ENCODE measurements at regions not wholly inside any gene's neighbourhood (a gene's known extent, or its start where the extent isn't known, plus 50 kb on each side); places are given as distances from the start of the nearest gene placed in this dataset.

GRCh38 chr12:28059220-28059619 is 86.7 kb upstream of the PTHLH start:
- ChIA-PET RAD21 (ENCODE audit: low non-redundant PET in 1 of 2, low total read pairs in 2 of 2, uncharacterized antibody in 2 of 2, unreplicated experiment in 2 of 2) (no interaction called here), CTCF (no interaction called here), POLR2A (no interaction called here)
- intact Hi-C loops (cut with micrococcal nuclease): no loop called here
- BruUV-seq (replicated peaks): no TSS peak
- DNase-seq (ENCODE audit: low read depth, low spot score) (no peak), ATAC-seq (no peak)
- Histone ChIP-seq H3K27ac (ENCODE audit: low read depth, low read length) (no peak overlapping the region), H3K9ac (ENCODE audit: low read length) (no peak overlapping the region), H3K4me3 (replicated peaks in 1 of 2; ENCODE audit: low read depth in 1 of 2, low read length in 2 of 2) (no peak overlapping the region), H3K9me3 (ENCODE audit: control insufficient read depth in 1 of 2, insufficient read depth in 1 of 2, low read depth in 1 of 2, low read length in 2 of 2) (no peaks in the 10 kb centered on the region), H3K9me2 (ENCODE audit: insufficient read depth) (no peaks in the 10 kb centered on the region), H3K27me3 (ENCODE audit: insufficient read depth, low read length) (no peaks in the 10 kb centered on the region), H4K20me1 (ENCODE audit: insufficient read depth) (no peaks in the 10 kb centered on the region), H2AFZ (ENCODE audit: low read depth, low read length, poor library complexity, severe bottlenecking) (no peak overlapping the region), H3K36me3 (ENCODE audit: control insufficient read depth in 1 of 2, insufficient read depth in 2 of 2, low read length in 2 of 2) (no peaks in the 10 kb centered on the region), H3K4me2 (ENCODE audit: low read length) (no peak overlapping the region), H3K4me1 (ENCODE audit: control insufficient read depth in 1 of 2, insufficient read depth in 2 of 2, low read length in 2 of 2) (no peaks in the 10 kb centered on the region), H3K79me2 (ENCODE audit: insufficient read depth, low read length) (no peaks in the 10 kb centered on the region)
- TF ChIP-seq TCF7L2 (IDR thresholded peaks at IDR 0.05; ENCODE audit: borderline replicate concordance, extremely low read depth, insufficient read depth, insufficient read length) (no peak), JUND (IDR thresholded peaks at IDR 0.05) (no peak)

GRCh38 chr12:28059668-28060067 is 87.1 kb upstream of the PTHLH start:
- CTCF ChIA-PET: no interaction called here
- no peak overlapping the region for H3K4me2 ChIP-seq (ENCODE audit: low read length)
- H3K4me3 ChIP-seq (replicated peaks in 1 of 2; ENCODE audit: low read depth in 1 of 2, low read length in 2 of 2): no peak overlapping the region
- H3K9me3 ChIP-seq (ENCODE audit: control insufficient read depth in 1 of 2, insufficient read depth in 1 of 2, low read depth in 1 of 2, low read length in 2 of 2): no peaks in the 10 kb centered on the region
- TF ChIP-seq POLR2AphosphoS5 (IDR thresholded peaks at IDR 0.05; ENCODE audit: low read depth, low read length) (no peak), EZH2 (IDR thresholded peaks at IDR 0.05) (no peak), CTCF (IDR thresholded peaks at IDR 0.05 in 2 of 3, conservative IDR thresholded peaks at IDR 0.05 in 1 of 3; ENCODE audit: borderline replicate concordance in 1 of 3, insufficient read depth in 1 of 3, low read depth in 2 of 3, low read length in 2 of 3) (no peak), SRF (IDR thresholded peaks at IDR 0.05; ENCODE audit: low read depth) (no peak), CBX3 (IDR thresholded peaks at IDR 0.05; ENCODE audit: low read depth) (no peak), ELF1 (IDR thresholded peaks at IDR 0.05; ENCODE audit: borderline replicate concordance, low read depth) (no peak), MAX (IDR thresholded peaks at IDR 0.05) (no peak), ZFX (IDR thresholded peaks at IDR 0.05) (no peak), RAD21 (IDR thresholded peaks at IDR 0.05; ENCODE audit: low read depth) (no peak)
- H2AFZ ChIP-seq (ENCODE audit: low read depth, low read length, poor library complexity, severe bottlenecking): no peak overlapping the region
- H3K79me2 ChIP-seq (ENCODE audit: insufficient read depth, low read length): no peaks in the 10 kb centered on the region
- POLR2A ChIA-PET: no interaction called here
- no peaks in the 10 kb centered on the region for H3K9me2 ChIP-seq (ENCODE audit: insufficient read depth)
- intact Hi-C loops (cut with micrococcal nuclease): no loop called here
- no peaks in the 10 kb centered on the region for H3K4me1 ChIP-seq (ENCODE audit: control insufficient read depth in 1 of 2, insufficient read depth in 2 of 2, low read length in 2 of 2)
- H3K9ac ChIP-seq (ENCODE audit: low read length): no peak overlapping the region
- BruUV-seq (replicated peaks): no TSS peak
- ATAC-seq (no peak), DNase-seq (ENCODE audit: low read depth, low spot score) (no peak)
- RAD21 ChIA-PET (ENCODE audit: low non-redundant PET in 1 of 2, low total read pairs in 2 of 2, uncharacterized antibody in 2 of 2, unreplicated experiment in 2 of 2): no interaction called here
- H4K20me1 ChIP-seq (ENCODE audit: insufficient read depth): no peaks in the 10 kb centered on the region
- no peak overlapping the region for H3K27ac ChIP-seq (ENCODE audit: low read depth, low read length)
- H3K27me3 ChIP-seq (ENCODE audit: insufficient read depth, low read length): no peaks in the 10 kb centered on the region
- no peaks in the 10 kb centered on the region for H3K36me3 ChIP-seq (ENCODE audit: control insufficient read depth in 1 of 2, insufficient read depth in 2 of 2, low read length in 2 of 2)

Measured in HCT116 (cell line).